ENCODE measurements at regions not wholly inside any gene's neighbourhood (a gene's known extent, or its start where the extent isn't known, plus 50 kb on each side); places are given as distances from the start of the nearest gene placed in this dataset.

GRCh38 chr3:153528473-153528872, 366.4 kb downstream of the RAP2B start:
- Histone ChIP-seq H3K79me2 (ENCODE audit: insufficient read depth, low read length) (no peaks in the 10 kb centered on the region), H3K4me1 (ENCODE audit: insufficient read depth, low read length, poor library complexity, severe bottlenecking) (no peaks in the 10 kb centered on the region), H2AFZ (ENCODE audit: low read length) (no peak overlapping the region), H3F3A (ENCODE audit: low read depth) (no peaks in the 10 kb centered on the region), H4K20me1 (ENCODE audit: insufficient read depth, low read length, poor library complexity, severe bottlenecking) (no peaks in the 10 kb centered on the region), H3K27me3 (ENCODE audit: insufficient read depth, low read length, poor library complexity, severe bottlenecking) (no peaks in the 10 kb centered on the region), H3K9me2 (replicated peaks; ENCODE audit: low read depth, low read length) (no peaks in the 10 kb centered on the region), H3K9ac (ENCODE audit: low read depth, low read length, poor library complexity, severe bottlenecking) (no peak overlapping the region), H3K36me3 (ENCODE audit: insufficient read depth, low read length) (no peaks in the 10 kb centered on the region), H3K4me3 (ENCODE audit: low read length, poor library complexity, severe bottlenecking) (no peak overlapping the region), H3K9me3 (ENCODE audit: insufficient read depth, low read depth, low read length) (0 out of 2 replicates have a peak, but pooled peaks cover 4% of the 10 kb centered on the region), H3K4me2 (ENCODE audit: low read depth, low read length, poor library complexity, severe bottlenecking) (no peak overlapping the region)
- TF ChIP-seq CTCF (conservative IDR thresholded peaks at IDR 0.05; ENCODE audit: low read length) (no peak), EZH2phosphoT487 (IDR thresholded peaks at IDR 0.05; ENCODE audit: borderline replicate concordance) (no peak)

GRCh38 chr3:153539263-153539662, 377.2 kb downstream of the RAP2B start:
- Histone ChIP-seq H3K79me2 (ENCODE audit: insufficient read depth, low read length) (no peaks in the 10 kb centered on the region), H4K20me1 (ENCODE audit: insufficient read depth, low read length, poor library complexity, severe bottlenecking) (no peaks in the 10 kb centered on the region), H3K4me2 (ENCODE audit: low read depth, low read length, poor library complexity, severe bottlenecking) (no peak overlapping the region), H3K4me3 (ENCODE audit: low read length, poor library complexity, severe bottlenecking) (no peak overlapping the region), H3K9me3 (ENCODE audit: insufficient read depth, low read depth, low read length) (no peaks in the 10 kb centered on the region), H3F3A (ENCODE audit: low read depth) (no peaks in the 10 kb centered on the region), H3K27me3 (ENCODE audit: insufficient read depth, low read length, poor library complexity, severe bottlenecking) (no peaks in the 10 kb centered on the region), H2AFZ (ENCODE audit: low read length) (no peak overlapping the region), H3K4me1 (ENCODE audit: insufficient read depth, low read length, poor library complexity, severe bottlenecking) (no peaks in the 10 kb centered on the region), H3K9ac (ENCODE audit: low read depth, low read length, poor library complexity, severe bottlenecking) (no peak overlapping the region), H3K36me3 (ENCODE audit: insufficient read depth, low read length) (no peaks in the 10 kb centered on the region), H3K9me2 (replicated peaks; ENCODE audit: low read depth, low read length) (no peaks in the 10 kb centered on the region)
- TF ChIP-seq CTCF (conservative IDR thresholded peaks at IDR 0.05; ENCODE audit: low read length) (no peak), EZH2phosphoT487 (IDR thresholded peaks at IDR 0.05; ENCODE audit: borderline replicate concordance) (no peak)

GRCh38 chr3:153545471-153545870, 383.4 kb downstream of the RAP2B start:
- Histone ChIP-seq H3F3A (ENCODE audit: low read depth) (0 out of 2 replicates have a peak, but pooled peaks cover 8% of the 10 kb centered on the region), H3K4me2 (ENCODE audit: low read depth, low read length, poor library complexity, severe bottlenecking) (no peak overlapping the region), H3K9ac (ENCODE audit: low read depth, low read length, poor library complexity, severe bottlenecking) (no peak overlapping the region), H3K79me2 (ENCODE audit: insufficient read depth, low read length) (no peaks in the 10 kb centered on the region), H3K4me3 (ENCODE audit: low read length, poor library complexity, severe bottlenecking) (no peak overlapping the region), H3K27me3 (ENCODE audit: insufficient read depth, low read length, poor library complexity, severe bottlenecking) (no peaks in the 10 kb centered on the region), H4K20me1 (ENCODE audit: insufficient read depth, low read length, poor library complexity, severe bottlenecking) (no peaks in the 10 kb centered on the region), H3K9me3 (ENCODE audit: insufficient read depth, low read depth, low read length) (no peaks in the 10 kb centered on the region), H2AFZ (ENCODE audit: low read length) (no peak overlapping the region), H3K4me1 (ENCODE audit: insufficient read depth, low read length, poor library complexity, severe bottlenecking) (peaks cover 27% of the 10 kb centered on the region), H3K36me3 (ENCODE audit: insufficient read depth, low read length) (no peaks in the 10 kb centered on the region), H3K9me2 (replicated peaks; ENCODE audit: low read depth, low read length) (no peaks in the 10 kb centered on the region)
- no peak for TF ChIP-seq EZH2phosphoT487 (IDR thresholded peaks at IDR 0.05; ENCODE audit: borderline replicate concordance)
- TF ChIP-seq CTCF (conservative IDR thresholded peaks at IDR 0.05; ENCODE audit: low read length) = no peak
